ENCODE measurements at regions not wholly inside any gene's neighbourhood (a gene's known extent, or its start where the extent isn't known, plus 50 kb on each side); places are given as distances from the start of the nearest gene placed in this dataset.
"Not testable (repeated sequence)": the region's sequence is repeated elsewhere in the genome, so short reads cannot be mapped to it uniquely, and the experiment has no call there.

- H3K27ac ChIP-seq = no peak overlapping the region
- no peaks in the 10 kb centered on the region for H3K79me2 ChIP-seq
- H3K36me3 ChIP-seq (replicated peaks; ENCODE audit: insufficient read depth, low read depth) = no peaks in the 10 kb centered on the region
- no peak overlapping the region for H3K4me2 ChIP-seq
- no peaks in the 10 kb centered on the region for H4K20me1 ChIP-seq (ENCODE audit: insufficient read depth, poor library complexity, severe bottlenecking)
- H3K27me3 ChIP-seq = no peaks in the 10 kb centered on the region
- H3K4me1 ChIP-seq (ENCODE audit: insufficient read depth) = no peaks in the 10 kb centered on the region
- H3K4me3 ChIP-seq = no peak overlapping the region
- no peak for DNase-seq (ENCODE audit: low spot score)
- H2AFZ ChIP-seq = no peak overlapping the region
- no peak for TF ChIP-seq EZH2 (IDR thresholded peaks at IDR 0.05; ENCODE audit: borderline replicate concordance)
- TF ChIP-seq EZH2phosphoT487 (IDR thresholded peaks at IDR 0.05; ENCODE audit: low read depth, severe bottlenecking, unreplicated experiment) = no peak
- no peak for TF ChIP-seq CTCF (IDR thresholded peaks at IDR 0.05; ENCODE audit: poor library complexity)
- WGBS (ENCODE audit: low lambda C conversion rate, missing lambda C conversion rate) = 86% methylated on average over 5 of the region's 5 CpGs
- H3K9me2 ChIP-seq (replicated peaks; ENCODE audit: insufficient read depth) = no peaks in the 10 kb centered on the region
- no peaks in the 10 kb centered on the region for H3K9me3 ChIP-seq (ENCODE audit: low read depth)
Observed at GRCh38 chr17:45672792-45673191, 111.3 kb upstream of the CRHR1 start.

- H3K4me2 ChIP-seq; H3K9me2 ChIP-seq (replicated peaks; ENCODE audit: insufficient read depth); H3K4me3 ChIP-seq; H2AFZ ChIP-seq; H3K79me2 ChIP-seq; H3K27me3 ChIP-seq; DNase-seq (ENCODE audit: low spot score); H3K9me3 ChIP-seq (ENCODE audit: low read depth); H4K20me1 ChIP-seq (ENCODE audit: insufficient read depth, poor library complexity, severe bottlenecking); H3K27ac ChIP-seq; H3K36me3 ChIP-seq (replicated peaks; ENCODE audit: insufficient read depth, low read depth); H3K4me1 ChIP-seq (ENCODE audit: insufficient read depth): not testable (repeated sequence)
- 88% methylated on average over 3 of the region's 5 CpGs for WGBS (ENCODE audit: low lambda C conversion rate, missing lambda C conversion rate)
Observed at GRCh38 chr17:45673759-45674158, 110.4 kb upstream of the CRHR1 start.

- H3K27me3 ChIP-seq = no peaks in the 10 kb centered on the region
- no peak overlapping the region for H3K4me2 ChIP-seq
- no peaks in the 10 kb centered on the region for H3K36me3 ChIP-seq (replicated peaks; ENCODE audit: insufficient read depth, low read depth)
- DNase-seq (ENCODE audit: low spot score) = no peak
- no peaks in the 10 kb centered on the region for H4K20me1 ChIP-seq (ENCODE audit: insufficient read depth, poor library complexity, severe bottlenecking)
- H3K9me2 ChIP-seq (replicated peaks; ENCODE audit: insufficient read depth) = no peaks in the 10 kb centered on the region
- H3K4me1 ChIP-seq (ENCODE audit: insufficient read depth) = no peaks in the 10 kb centered on the region
- H2AFZ ChIP-seq = no peak overlapping the region
- no peak overlapping the region for H3K27ac ChIP-seq
- TF ChIP-seq CTCF (IDR thresholded peaks at IDR 0.05; ENCODE audit: poor library complexity) = no peak
- 80% methylated on average over 7 of the region's 7 CpGs for WGBS (ENCODE audit: low lambda C conversion rate, missing lambda C conversion rate)
- no peaks in the 10 kb centered on the region for H3K79me2 ChIP-seq
- no peak overlapping the region for H3K4me3 ChIP-seq
- H3K9me3 ChIP-seq (ENCODE audit: low read depth) = no peaks in the 10 kb centered on the region
Observed at GRCh38 chr17:45675012-45675411, 109.1 kb upstream of the CRHR1 start.

GRCh38 chr17:45675892-45676291 is 108.2 kb upstream of the CRHR1 start:
- no peaks in the 10 kb centered on the region for H4K20me1 ChIP-seq (ENCODE audit: insufficient read depth, poor library complexity, severe bottlenecking)
- H3K27ac ChIP-seq = no peak overlapping the region
- no peak overlapping the region for H3K4me2 ChIP-seq
- no peaks in the 10 kb centered on the region for H3K36me3 ChIP-seq (replicated peaks; ENCODE audit: insufficient read depth, low read depth)
- no peaks in the 10 kb centered on the region for H3K4me1 ChIP-seq (ENCODE audit: insufficient read depth)
- DNase-seq (ENCODE audit: low spot score) = no peak
- no peaks in the 10 kb centered on the region for H3K79me2 ChIP-seq
- H3K9me2 ChIP-seq (replicated peaks; ENCODE audit: insufficient read depth) = no peaks in the 10 kb centered on the region
- no peak overlapping the region for H2AFZ ChIP-seq
- no peaks in the 10 kb centered on the region for H3K9me3 ChIP-seq (ENCODE audit: low read depth)
- H3K4me3 ChIP-seq = no peak overlapping the region
- H3K27me3 ChIP-seq = no peaks in the 10 kb centered on the region
- no peak for TF ChIP-seq EZH2 (IDR thresholded peaks at IDR 0.05; ENCODE audit: borderline replicate concordance)
- no peak for TF ChIP-seq EZH2phosphoT487 (IDR thresholded peaks at IDR 0.05; ENCODE audit: low read depth, severe bottlenecking, unreplicated experiment)
- TF ChIP-seq CTCF (IDR thresholded peaks at IDR 0.05; ENCODE audit: poor library complexity) = no peak
- WGBS (ENCODE audit: low lambda C conversion rate, missing lambda C conversion rate) = 78% methylated on average over 3 of the region's 3 CpGs
